DOHH2 (cell line): ENCODE measurements at regions not wholly inside any gene's neighbourhood (a gene's known extent, or its start where the extent isn't known, plus 50 kb on each side); places are given as distances from the start of the nearest gene placed in this dataset.

Experiments
- CTCF ChIP-seq: fragments of 200-600 bp; sonication (generic); IDR thresholded peaks from one replicate; pipeline ENCODE4 v1.5.1; 2014; ENCODE audit warnings: antibody characterized with exemption, mild to moderate bottlenecking, low read depth, low read length; ENCODE audit not compliant: poor library complexity, severe bottlenecking
- EZH2phosphoT487 ChIP-seq: fragments of 200-600 bp; sonication (generic); IDR thresholded peaks from 2 replicates; pipeline ENCODE4 v1.6.1; 2017; ENCODE audit warnings: borderline replicate concordance, mild to moderate bottlenecking, antibody characterized with exemption, low read length, moderate library complexity, mixed read lengths

- TF ChIP-seq CTCF (no peak), EZH2phosphoT487 (no peak)
Observed at GRCh38 chr12:107560899-107561285, 124.7 kb upstream of the PWP1 start.
